ENCODE measurements at regions not wholly inside any gene's neighbourhood (a gene's known extent, or its start where the extent isn't known, plus 50 kb on each side); places are given as distances from the start of the nearest gene placed in this dataset.

DNA sequence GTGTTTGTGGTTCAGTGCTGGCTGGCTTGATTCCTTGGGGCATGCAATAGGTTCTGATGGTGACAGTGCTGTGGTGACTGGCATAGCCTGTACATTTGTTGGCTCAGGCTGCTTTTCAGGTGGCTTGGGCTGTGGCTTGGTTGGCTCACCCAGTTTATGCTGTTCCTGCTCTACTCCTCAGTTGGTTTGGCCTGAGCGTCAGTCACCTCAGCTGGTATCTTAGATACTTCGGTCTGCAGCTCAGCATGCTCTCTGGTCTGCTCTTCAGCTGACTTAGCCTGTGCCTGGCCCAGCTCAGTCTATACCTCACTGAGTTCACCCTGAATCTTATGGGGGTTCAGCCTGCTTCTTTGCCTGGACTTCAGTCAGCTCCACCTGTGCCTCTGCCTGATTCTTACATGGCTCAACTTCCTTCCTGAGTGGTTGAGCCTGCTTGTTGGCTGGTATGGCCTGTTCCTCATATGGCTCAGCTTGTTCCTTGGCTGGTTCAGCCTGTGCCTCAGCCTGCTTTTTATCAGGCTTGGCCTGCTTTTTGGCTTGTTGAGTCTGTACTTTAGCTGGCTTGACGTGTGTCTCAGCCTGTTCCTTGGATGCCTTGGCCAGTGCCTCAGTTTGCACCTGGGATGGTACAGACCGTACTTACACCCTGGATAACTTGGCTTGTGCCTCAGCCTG, 170.6 kb downstream of the MSN start (continued):
- TF ChIP-seq ASH2L (IDR thresholded peaks at IDR 0.05; ENCODE audit: low read length) = no peak

Data from H1 (cell line).